Embryonic facial prominence (tissue), 1 donor: ENCODE measurements at regions not wholly inside any gene's neighbourhood (a gene's known extent, or its start where the extent isn't known, plus 50 kb on each side); places are given as distances from the start of the nearest gene placed in this dataset.

ENCODE experiments used
- DNase-seq: peaks from one replicate; pipeline ENCODE4 v3.0.0-alpha.2; 2016; ENCODE audit errors: extremely low spot score

DNA sequence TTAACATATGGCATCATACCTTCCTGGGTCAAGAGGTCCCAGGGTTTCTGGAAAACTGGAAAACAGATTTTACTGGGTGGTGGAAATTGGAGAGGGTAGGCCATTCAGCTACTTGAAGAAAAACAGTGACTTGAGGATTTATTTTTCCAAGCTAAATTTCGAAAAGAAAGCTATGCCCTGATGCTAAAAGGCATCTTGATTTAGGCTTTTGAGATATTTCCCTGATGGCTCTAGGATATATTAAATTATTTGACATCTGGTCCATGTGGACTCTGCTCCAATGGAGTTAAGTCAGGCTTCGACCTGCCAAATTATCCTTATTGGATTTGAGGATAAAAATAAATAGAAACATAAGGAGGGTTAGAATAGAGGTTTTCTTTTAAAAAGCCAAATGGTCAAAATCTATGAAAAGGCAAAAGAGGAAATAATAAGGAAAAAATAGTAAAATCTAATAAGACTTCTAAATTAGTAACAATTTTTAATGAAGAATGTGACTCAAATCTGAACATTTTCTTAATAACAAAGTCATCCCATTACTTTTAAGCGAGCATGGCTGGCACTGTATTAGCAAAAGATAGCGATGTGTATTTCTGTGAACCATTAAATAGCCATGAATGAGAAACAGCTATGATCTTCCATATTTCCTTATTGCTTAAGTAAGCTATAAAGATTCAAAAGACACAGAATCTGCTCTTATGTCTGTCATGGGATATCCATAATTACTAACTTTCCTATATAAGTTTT lies 190.0 kb upstream of the MIR17HG start:
- no peak for DNase-seq

- no peak for DNase-seq
Observed at GRCh38 chr13:91158017-91158395, 189.5 kb upstream of the MIR17HG start.

DNA sequence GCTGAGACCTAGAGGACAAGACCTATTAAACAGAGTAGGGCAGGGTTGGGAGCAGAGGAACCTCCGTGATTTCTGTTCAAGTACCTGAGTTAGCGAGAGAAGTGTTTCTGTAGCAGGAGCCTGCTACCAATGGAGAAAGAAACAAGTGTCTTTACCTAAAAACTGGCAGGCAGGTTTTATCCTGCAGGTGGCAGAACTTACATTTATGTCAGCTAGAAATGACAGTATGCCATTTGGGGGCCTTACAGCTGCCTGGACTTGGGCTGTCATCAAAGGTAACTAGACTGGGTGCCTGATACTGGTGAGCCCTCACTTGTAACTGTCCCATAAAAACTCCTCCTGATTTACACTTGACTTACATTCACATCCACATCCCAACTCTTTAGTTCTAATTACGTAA lies 185.3 kb upstream of the MIR17HG start:
- no peak for DNase-seq

GRCh38 chr13:91162589-91162988 lies 184.9 kb upstream of the MIR17HG start:
- no peak for DNase-seq

DNA sequence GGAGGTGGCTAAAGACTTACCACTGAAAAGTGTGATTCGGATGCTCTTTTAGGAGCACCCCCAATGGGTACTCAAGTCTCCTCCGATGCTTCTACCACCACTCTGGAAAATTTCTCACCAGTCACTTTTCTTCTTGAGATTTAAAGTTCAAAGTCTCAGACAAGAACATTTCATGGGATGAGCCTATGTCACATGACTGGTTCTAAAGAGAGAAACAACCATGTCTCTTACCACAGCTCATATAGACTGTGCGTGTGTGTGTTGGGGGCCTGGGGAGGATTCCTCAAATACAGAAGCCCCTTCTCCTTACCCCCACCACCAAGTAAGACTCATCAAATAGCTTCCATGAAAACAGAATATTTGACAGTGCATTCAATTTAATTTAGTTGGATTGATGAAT lies 181.7 kb upstream of the MIR17HG start:
- no peak for DNase-seq

- DNase-seq: no peak
Observed at GRCh38 chr13:91166714-91167511, 180.6 kb upstream of the MIR17HG start.

GRCh38 chr13:91167706-91168385 lies 179.6 kb upstream of the MIR17HG start:
- no peak for DNase-seq

DNA sequence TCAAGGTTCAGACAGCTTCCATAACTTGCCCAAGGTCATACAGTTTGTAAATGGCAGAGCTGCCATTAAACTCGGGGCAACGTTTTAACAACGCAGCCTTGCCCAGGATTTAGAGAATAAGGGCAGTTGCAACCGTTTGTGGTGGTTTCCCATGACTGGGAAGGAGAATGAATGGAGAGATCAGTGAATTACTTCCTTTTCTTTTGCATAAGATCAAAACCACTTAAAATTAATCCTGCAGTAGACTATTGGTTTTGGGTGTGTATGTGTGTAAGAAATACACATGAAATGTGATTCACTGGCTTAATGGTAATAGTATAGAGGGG lies 179.1 kb upstream of the MIR17HG start:
- DNase-seq: no peak

GRCh38 chr13:91169321-91170050 lies 178.0 kb upstream of the MIR17HG start:
- DNase-seq: no peak

DNA sequence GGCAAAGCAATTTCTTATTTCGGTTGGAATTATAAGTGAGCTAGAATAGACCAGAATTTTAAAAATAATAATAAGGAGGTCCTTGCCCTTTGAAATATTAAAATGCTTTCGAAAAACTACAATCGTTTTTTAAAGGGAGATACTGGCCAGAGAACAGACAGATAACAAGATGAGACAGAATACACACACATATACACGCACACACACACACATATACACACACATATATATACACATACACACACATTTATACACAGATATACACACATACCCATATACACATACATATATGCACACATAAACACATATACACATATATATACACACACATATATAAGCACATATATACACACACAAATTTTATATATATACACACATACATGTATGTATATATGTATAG lies 175.3 kb upstream of the MIR17HG start:
- no peak for DNase-seq

GRCh38 chr13:91174886-91175501 lies 172.5 kb upstream of the MIR17HG start:
- no peak for DNase-seq

GRCh38 chr13:91178099-91178498 lies 169.4 kb upstream of the MIR17HG start:
- DNase-seq: no peak

GRCh38 chr13:91181892-91182291 lies 165.6 kb upstream of the MIR17HG start:
- no peak for DNase-seq

- DNase-seq: no peak
Observed at GRCh38 chr13:91184244-91184926, 163.1 kb upstream of the MIR17HG start.

- no peak for DNase-seq
Observed at GRCh38 chr13:91185294-91185863, 162.1 kb upstream of the MIR17HG start.

DNA sequence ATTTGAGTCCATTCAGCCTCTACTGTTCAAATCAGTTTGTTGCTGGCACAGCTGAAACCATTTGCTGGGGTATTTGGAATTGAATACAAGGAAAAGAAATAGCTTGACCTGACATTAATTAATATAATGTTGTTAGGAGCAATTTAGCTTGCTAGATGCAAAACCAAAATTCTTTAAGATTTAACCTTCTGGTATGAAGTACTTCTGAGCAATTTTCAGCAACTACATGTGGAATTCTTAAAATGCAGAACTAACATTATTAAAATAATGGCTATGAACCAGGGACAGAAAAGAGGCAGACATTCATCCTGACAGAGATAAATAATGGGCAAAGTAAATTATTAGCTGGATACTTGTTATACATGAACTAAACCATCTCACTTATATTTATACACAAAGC lies 160.0 kb upstream of the MIR17HG start:
- no peak for DNase-seq

- DNase-seq: no peak
Observed at GRCh38 chr13:91189506-91189905, 158.0 kb upstream of the MIR17HG start.

- DNase-seq: no peak
Observed at GRCh38 chr13:91193358-91193757, 154.1 kb upstream of the MIR17HG start.

DNA sequence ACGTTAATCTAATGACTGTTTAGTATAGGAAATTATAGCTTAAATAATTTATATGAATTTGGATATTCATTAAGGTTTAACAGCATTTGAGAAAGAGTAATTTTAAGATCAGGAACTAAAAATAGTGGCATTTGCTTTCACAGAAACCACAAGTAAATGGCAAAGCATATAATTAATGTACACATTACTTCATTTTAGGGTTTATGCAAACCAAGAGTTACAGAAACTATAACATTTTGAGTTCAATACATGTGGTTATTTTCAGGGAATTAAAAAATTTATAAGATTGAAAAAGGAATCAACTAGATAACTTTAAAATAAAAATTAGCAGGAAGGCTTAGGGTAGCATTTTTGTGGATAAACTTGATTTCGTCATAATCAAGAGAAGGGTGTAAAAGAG lies 151.7 kb upstream of the MIR17HG start:
- no peak for DNase-seq

- no peak for DNase-seq
Observed at GRCh38 chr13:91196958-91197357, 150.5 kb upstream of the MIR17HG start.

- DNase-seq: no peak
Observed at GRCh38 chr13:91199866-91200265, 147.6 kb upstream of the MIR17HG start.
